Mesothelial cell of epicardium (in vitro differentiated cells): ENCODE measurements at regions not wholly inside any gene's neighbourhood (a gene's known extent, or its start where the extent isn't known, plus 50 kb on each side); places are given as distances from the start of the nearest gene placed in this dataset.

Source experiments
- DNase-seq, 2 experiments: peaks; one replicate each; pipeline ENCODE4 v3.0.0; 2021; ENCODE audit warnings: low spot score in 2 of 2; ENCODE audit not compliant: unreplicated experiment in 2 of 2
- H3K27ac Mint-ChIP-seq: 2 replicates; pipeline ENCODE4 v1.8.0; 2021; ENCODE audit warnings: mixed read lengths
- H3K27me3 Mint-ChIP-seq: 2 replicates; pipeline ENCODE4 v1.8.0; 2021; ENCODE audit warnings: low read depth, mixed read lengths
- H3K36me3 Mint-ChIP-seq: 2 replicates; pipeline ENCODE4 v1.8.0; 2021; ENCODE audit warnings: mixed read lengths
- H3K4me1 Mint-ChIP-seq: 2 replicates; pipeline ENCODE4 v1.8.0; 2021; ENCODE audit warnings: mixed read lengths
- H3K4me3 Mint-ChIP-seq: 2 replicates; pipeline ENCODE4 v1.8.0; 2021; ENCODE audit warnings: mild to moderate bottlenecking, moderate library complexity, mixed read lengths
- H3K9me3 Mint-ChIP-seq: 2 replicates; pipeline ENCODE4 v1.8.0; 2021; ENCODE audit warnings: mixed read lengths
- TF ChIP-seq, protein P1 (sequence below): fragments of 200-600 bp; sonication (generic); IDR thresholded peaks from one replicate; pipeline ENCODE4 v1.5.0; 2021; ENCODE audit warnings: antibody characterized with exemption; ENCODE audit not compliant: unreplicated experiment

DNA sequence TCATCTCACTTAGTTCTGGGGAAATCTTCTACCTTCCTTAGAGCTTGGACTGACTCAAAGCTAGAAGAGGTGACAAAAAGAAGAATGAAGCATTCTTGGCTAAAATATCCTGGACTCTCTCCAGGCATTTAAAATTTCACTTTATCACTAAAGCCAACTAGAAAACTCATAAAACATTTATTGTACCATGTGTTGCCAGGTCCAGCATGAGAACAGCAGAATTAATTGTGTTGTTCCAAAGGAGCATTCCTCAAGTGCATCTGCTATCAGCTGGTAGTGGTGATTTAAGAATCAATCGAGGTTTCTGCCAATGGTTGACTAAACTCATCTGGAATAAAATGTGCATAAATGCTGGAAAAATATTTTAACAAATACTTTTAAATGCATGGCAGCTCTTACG lies 147.3 kb upstream of the SSTR4 start:
- Mint-ChIP-seq H3K27ac (no peak overlapping the region), H3K4me3 (no peak overlapping the region), H3K9me3 (peaks cover 37% of the 10 kb centered on the region), H3K27me3 (peaks cover 48% of the 10 kb centered on the region), H3K36me3 (no peaks in the 10 kb centered on the region), H3K4me1 (no peaks in the 10 kb centered on the region)
- TF ChIP-seq, protein P1, sequence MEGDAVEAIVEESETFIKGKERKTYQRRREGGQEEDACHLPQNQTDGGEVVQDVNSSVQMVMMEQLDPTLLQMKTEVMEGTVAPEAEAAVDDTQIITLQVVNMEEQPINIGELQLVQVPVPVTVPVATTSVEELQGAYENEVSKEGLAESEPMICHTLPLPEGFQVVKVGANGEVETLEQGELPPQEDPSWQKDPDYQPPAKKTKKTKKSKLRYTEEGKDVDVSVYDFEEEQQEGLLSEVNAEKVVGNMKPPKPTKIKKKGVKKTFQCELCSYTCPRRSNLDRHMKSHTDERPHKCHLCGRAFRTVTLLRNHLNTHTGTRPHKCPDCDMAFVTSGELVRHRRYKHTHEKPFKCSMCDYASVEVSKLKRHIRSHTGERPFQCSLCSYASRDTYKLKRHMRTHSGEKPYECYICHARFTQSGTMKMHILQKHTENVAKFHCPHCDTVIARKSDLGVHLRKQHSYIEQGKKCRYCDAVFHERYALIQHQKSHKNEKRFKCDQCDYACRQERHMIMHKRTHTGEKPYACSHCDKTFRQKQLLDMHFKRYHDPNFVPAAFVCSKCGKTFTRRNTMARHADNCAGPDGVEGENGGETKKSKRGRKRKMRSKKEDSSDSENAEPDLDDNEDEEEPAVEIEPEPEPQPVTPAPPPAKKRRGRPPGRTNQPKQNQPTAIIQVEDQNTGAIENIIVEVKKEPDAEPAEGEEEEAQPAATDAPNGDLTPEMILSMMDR: no peak
- no peak for DNase-seq

DNA sequence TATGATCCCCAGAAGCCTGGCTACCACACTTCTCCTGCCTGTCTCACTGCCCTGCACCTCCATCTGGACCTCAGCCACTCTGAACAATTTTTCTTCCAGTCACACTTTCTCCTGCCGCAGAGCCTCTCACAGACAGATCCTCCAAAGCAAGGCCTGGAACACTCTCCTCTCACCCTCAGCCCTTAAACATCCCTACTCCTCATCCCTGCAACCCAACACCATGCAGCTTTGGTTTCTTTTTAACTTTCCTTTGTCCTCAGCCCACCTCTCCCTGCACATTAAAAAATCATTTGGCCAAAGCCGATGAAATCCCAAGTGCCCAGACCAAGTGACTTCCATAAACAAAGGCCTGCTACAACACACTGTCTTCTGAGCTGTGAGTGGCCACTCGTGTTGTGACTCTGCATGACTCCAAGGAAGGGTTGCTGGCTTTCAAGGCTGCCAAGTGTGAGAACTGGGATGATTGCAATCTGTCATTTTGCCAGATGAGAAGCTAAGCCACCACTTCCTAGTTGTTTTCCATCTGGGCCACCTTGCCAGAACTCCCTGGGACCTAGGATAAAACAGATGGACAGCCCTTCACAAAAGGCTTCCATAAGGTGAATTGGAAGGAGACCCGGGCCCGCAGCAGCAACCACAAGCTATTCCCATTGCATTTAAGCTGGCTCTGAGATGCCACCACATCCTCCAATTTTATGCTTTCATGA lies 144.4 kb upstream of the SSTR4 start:
- TF ChIP-seq, protein P1: no peak
- no peak for DNase-seq
- Mint-ChIP-seq H3K27ac (no peak overlapping the region), H3K4me1 (no peaks in the 10 kb centered on the region), H3K4me3 (no peak overlapping the region), H3K9me3 (peaks cover 15% of the 10 kb centered on the region), H3K36me3 (no peaks in the 10 kb centered on the region), H3K27me3 (peaks cover 42% of the 10 kb centered on the region)

DNA sequence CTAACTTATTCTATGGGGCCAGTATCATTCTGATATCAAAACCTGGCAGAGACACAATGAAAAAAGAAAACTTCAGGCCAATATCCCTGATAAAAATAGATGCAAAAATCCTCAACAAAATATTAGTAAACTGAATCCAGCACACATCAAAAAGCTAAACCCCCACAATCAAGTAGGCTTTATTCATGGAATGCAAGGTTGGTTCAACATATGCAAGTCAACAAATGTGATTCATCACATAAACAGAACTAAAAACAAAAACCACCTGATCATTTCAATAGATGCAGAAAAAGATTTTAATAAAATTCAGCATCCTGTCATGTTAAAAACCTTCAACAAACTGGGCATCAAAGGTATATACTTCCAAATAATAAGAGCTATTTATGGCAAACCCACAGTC lies 133.9 kb upstream of the SSTR4 start:
- no peak overlapping the region for H3K27ac Mint-ChIP-seq
- H3K27me3 Mint-ChIP-seq: peaks cover 2% of the 10 kb centered on the region
- no peak overlapping the region for H3K4me3 Mint-ChIP-seq
- TF ChIP-seq, protein P1: no peak
- H3K9me3 Mint-ChIP-seq: peaks cover 36% of the 10 kb centered on the region
- no peak for DNase-seq
- no peaks in the 10 kb centered on the region for H3K4me1 Mint-ChIP-seq
- no peaks in the 10 kb centered on the region for H3K36me3 Mint-ChIP-seq

DNA sequence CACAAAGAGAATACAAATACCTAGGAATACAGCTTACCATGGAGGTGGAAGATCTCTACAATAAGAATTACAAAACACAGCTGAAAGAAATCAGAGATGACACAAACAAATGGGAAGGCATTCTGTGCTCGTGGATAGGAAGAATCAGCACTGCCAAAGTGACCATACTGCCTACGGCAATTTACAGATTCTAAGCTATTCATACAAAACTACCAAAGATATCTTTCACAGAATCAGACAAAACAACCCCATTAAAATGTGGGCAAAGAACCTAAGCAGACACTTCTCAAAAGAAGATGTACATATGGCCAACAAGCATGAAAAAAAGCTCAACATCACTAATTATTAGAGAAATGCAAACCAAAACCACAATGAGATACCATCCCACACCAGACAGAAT lies 133.2 kb upstream of the SSTR4 start:
- Mint-ChIP-seq H3K9me3 (peaks cover 36% of the 10 kb centered on the region), H3K4me3 (no peak overlapping the region), H3K27ac (no peak overlapping the region), H3K27me3 (peaks cover 4% of the 10 kb centered on the region), H3K4me1 (no peaks in the 10 kb centered on the region), H3K36me3 (no peaks in the 10 kb centered on the region)
- DNase-seq: no peak
- TF ChIP-seq, protein P1: no peak

DNA sequence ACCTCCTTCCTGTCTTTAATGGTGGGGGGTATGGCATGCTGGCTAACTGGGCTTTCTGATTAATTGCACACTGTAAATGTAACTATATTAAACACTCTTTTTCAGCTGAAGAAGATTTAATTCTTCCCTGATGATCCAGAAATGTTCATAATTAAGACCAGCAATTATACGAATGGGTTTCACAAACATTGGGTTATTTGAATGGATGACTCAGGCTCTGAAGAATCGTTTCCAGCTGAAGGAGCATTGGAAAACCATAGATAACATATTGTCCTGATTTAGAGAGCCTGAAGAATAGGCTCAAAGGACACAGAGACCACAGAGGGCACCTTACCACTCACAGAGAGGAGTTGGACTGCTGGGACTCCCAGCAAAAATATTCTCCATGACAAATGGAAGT lies 130.7 kb upstream of the SSTR4 start:
- H3K36me3 Mint-ChIP-seq: no peaks in the 10 kb centered on the region

More for the DNA sequence above, 130.7 kb upstream of the SSTR4 start:
- Mint-ChIP-seq H3K27ac (no peak overlapping the region), H3K9me3 (peaks cover 30% of the 10 kb centered on the region), H3K4me1 (no peaks in the 10 kb centered on the region), H3K27me3 (peaks cover 10% of the 10 kb centered on the region), H3K4me3 (no peak overlapping the region)
- no peak for DNase-seq
- TF ChIP-seq, protein P1: no peak
